SU-DHL-6 (cell line): ENCODE measurements at regions not wholly inside any gene's neighbourhood (a gene's known extent, or its start where the extent isn't known, plus 50 kb on each side); places are given as distances from the start of the nearest gene placed in this dataset.

Experiments
- H2AFZ ChIP-seq: fragments of 200-600 bp; sonication (generic); 2 replicates; pipeline ENCODE4 v1.6.1; 2014; ENCODE audit warnings: low read depth, mild to moderate bottlenecking, moderate library complexity, mixed read lengths, antibody characterized with exemption, low read length; ENCODE audit not compliant: severe bottlenecking
- H3F3A ChIP-seq: fragments of 200-600 bp; shearing (Covaris generic); 2 replicates; pipeline ENCODE4 v1.6.0; 2016; ENCODE audit warnings: antibody characterized with exemption, mild to moderate bottlenecking; ENCODE audit not compliant: insufficient read depth
- H3K27ac ChIP-seq: fragments of 200-600 bp; sonication (generic); 2 replicates; pipeline ENCODE4 v1.5.1; 2016; ENCODE audit warnings: low read depth, mild to moderate bottlenecking, low read length, moderate library complexity, mixed read lengths
- H3K27me3 ChIP-seq: fragments of 200-600 bp; sonication (generic), shearing (Covaris generic); 2 replicates; pipeline ENCODE4 v1.6.0; 2014; ENCODE audit warnings: mild to moderate bottlenecking, low read length
- H3K36me3 ChIP-seq: fragments of 200-600 bp; sonication (generic); 2 replicates; pipeline ENCODE4 v1.6.1; 2014; ENCODE audit warnings: mild to moderate bottlenecking, low read length, mixed read lengths
- H3K4me2 ChIP-seq: fragments of 300-600, 200-600 bp; shearing (Covaris generic), sonication (generic); 2 replicates; pipeline ENCODE4 v1.6.0; 2014; ENCODE audit warnings: low read length, low read depth, mild to moderate bottlenecking; ENCODE audit not compliant: poor library complexity, severe bottlenecking
- H3K4me3 ChIP-seq: fragments of 200-600 bp; sonication (generic); 2 replicates; pipeline ENCODE4 v1.5.1; 2014; ENCODE audit warnings: antibody characterized with exemption, low read length, mild to moderate bottlenecking, mixed read lengths; ENCODE audit not compliant: insufficient read depth, poor library complexity, severe bottlenecking
- H3K79me2 ChIP-seq: fragments of 200-600 bp; sonication (generic); 2 replicates; pipeline ENCODE4 v1.6.1; 2014; ENCODE audit warnings: mild to moderate bottlenecking, low read length, moderate library complexity; ENCODE audit not compliant: insufficient read depth
- H3K9ac ChIP-seq: fragments of 200-600 bp; sonication (generic); 2 replicates; pipeline ENCODE4 v1.7.0; 2014; ENCODE audit warnings: mild to moderate bottlenecking, low read length
- H3K9me2 ChIP-seq: fragments of 200-600 bp; sonication (generic); replicated peaks from 2 replicates; pipeline ENCODE4 v1.6.1; 2014; ENCODE audit warnings: low read length; ENCODE audit not compliant: insufficient read depth
- H3K9me3 ChIP-seq: fragments of 200-600 bp; sonication (generic); 2 replicates; pipeline ENCODE4 v1.6.1; 2014; ENCODE audit warnings: low read length, mixed read lengths; ENCODE audit not compliant: insufficient read depth
- H4K20me1 ChIP-seq: fragments of 200-600 bp; sonication (generic); 2 replicates; pipeline ENCODE4 v1.6.1; 2014; ENCODE audit warnings: low read depth, mild to moderate bottlenecking, antibody characterized with exemption, low read length, moderate library complexity, mixed read lengths
- EZH2phosphoT487 ChIP-seq: fragments of 200-600 bp; sonication (generic), shearing (Covaris generic); conservative IDR thresholded peaks from 2 replicates; pipeline ENCODE4 v1.6.1; 2018; ENCODE audit warnings: mild to moderate bottlenecking, antibody characterized with exemption, low read length, moderate library complexity, mixed read lengths
- TF ChIP-seq, protein P1 (sequence below): fragments of 200-600 bp; sonication (generic); IDR thresholded peaks from one replicate; pipeline ENCODE4 v1.5.1; 2017; ENCODE audit warnings: antibody characterized with exemption, mild to moderate bottlenecking, low read length, moderate library complexity; ENCODE audit not compliant: insufficient read depth, poor library complexity, severe bottlenecking

GRCh38 chr3:8278448-8278847 lies 223.2 kb upstream of the LMCD1 start:
- no peak overlapping the region for H3K9ac ChIP-seq
- H3F3A ChIP-seq = no peaks in the 10 kb centered on the region
- no peak for TF ChIP-seq EZH2phosphoT487
- TF ChIP-seq, protein P1, sequence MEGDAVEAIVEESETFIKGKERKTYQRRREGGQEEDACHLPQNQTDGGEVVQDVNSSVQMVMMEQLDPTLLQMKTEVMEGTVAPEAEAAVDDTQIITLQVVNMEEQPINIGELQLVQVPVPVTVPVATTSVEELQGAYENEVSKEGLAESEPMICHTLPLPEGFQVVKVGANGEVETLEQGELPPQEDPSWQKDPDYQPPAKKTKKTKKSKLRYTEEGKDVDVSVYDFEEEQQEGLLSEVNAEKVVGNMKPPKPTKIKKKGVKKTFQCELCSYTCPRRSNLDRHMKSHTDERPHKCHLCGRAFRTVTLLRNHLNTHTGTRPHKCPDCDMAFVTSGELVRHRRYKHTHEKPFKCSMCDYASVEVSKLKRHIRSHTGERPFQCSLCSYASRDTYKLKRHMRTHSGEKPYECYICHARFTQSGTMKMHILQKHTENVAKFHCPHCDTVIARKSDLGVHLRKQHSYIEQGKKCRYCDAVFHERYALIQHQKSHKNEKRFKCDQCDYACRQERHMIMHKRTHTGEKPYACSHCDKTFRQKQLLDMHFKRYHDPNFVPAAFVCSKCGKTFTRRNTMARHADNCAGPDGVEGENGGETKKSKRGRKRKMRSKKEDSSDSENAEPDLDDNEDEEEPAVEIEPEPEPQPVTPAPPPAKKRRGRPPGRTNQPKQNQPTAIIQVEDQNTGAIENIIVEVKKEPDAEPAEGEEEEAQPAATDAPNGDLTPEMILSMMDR = no peak
- H3K4me3 ChIP-seq = no peak overlapping the region
- H2AFZ ChIP-seq = no peak overlapping the region
- H3K27ac ChIP-seq = no peak overlapping the region
- no peak overlapping the region for H3K4me2 ChIP-seq
- H3K79me2 ChIP-seq = no peaks in the 10 kb centered on the region
- H4K20me1 ChIP-seq = no peaks in the 10 kb centered on the region
- no peaks in the 10 kb centered on the region for H3K9me3 ChIP-seq
- H3K9me2 ChIP-seq = no peaks in the 10 kb centered on the region
- H3K36me3 ChIP-seq = no peaks in the 10 kb centered on the region
- H3K27me3 ChIP-seq = no peaks in the 10 kb centered on the region

GRCh38 chr3:8279476-8279875 lies 222.1 kb upstream of the LMCD1 start:
- H3K9ac ChIP-seq = no peak overlapping the region
- no peaks in the 10 kb centered on the region for H3K9me3 ChIP-seq
- TF ChIP-seq, protein P1 = no peak
- no peak for TF ChIP-seq EZH2phosphoT487
- H3K9me2 ChIP-seq = no peaks in the 10 kb centered on the region
- H3K4me2 ChIP-seq = no peak overlapping the region
- no peaks in the 10 kb centered on the region for H3F3A ChIP-seq
- H3K79me2 ChIP-seq = no peaks in the 10 kb centered on the region
- H4K20me1 ChIP-seq = no peaks in the 10 kb centered on the region
- no peaks in the 10 kb centered on the region for H3K36me3 ChIP-seq
- no peak overlapping the region for H3K4me3 ChIP-seq
- no peak overlapping the region for H2AFZ ChIP-seq
- no peak overlapping the region for H3K27ac ChIP-seq
- H3K27me3 ChIP-seq = no peaks in the 10 kb centered on the region

- Histone ChIP-seq H3K27ac (no peak overlapping the region), H3K4me3 (no peak overlapping the region), H3K9me2 (no peaks in the 10 kb centered on the region), H4K20me1 (no peaks in the 10 kb centered on the region), H3K36me3 (no peaks in the 10 kb centered on the region), H3K27me3 (no peaks in the 10 kb centered on the region), H3F3A (no peaks in the 10 kb centered on the region), H3K9ac (no peak overlapping the region), H3K79me2 (no peaks in the 10 kb centered on the region), H3K9me3 (no peaks in the 10 kb centered on the region), H3K4me2 (no peak overlapping the region), H2AFZ (no peak overlapping the region)
- TF ChIP-seq EZH2phosphoT487 = no peak
- TF ChIP-seq, protein P1 = no peak
Observed at GRCh38 chr3:8279886-8280550, 221.6 kb upstream of the LMCD1 start.
